ENCODE measurements at regions not wholly inside any gene's neighbourhood (a gene's known extent, or its start where the extent isn't known, plus 50 kb on each side); places are given as distances from the start of the nearest gene placed in this dataset.

DNA sequence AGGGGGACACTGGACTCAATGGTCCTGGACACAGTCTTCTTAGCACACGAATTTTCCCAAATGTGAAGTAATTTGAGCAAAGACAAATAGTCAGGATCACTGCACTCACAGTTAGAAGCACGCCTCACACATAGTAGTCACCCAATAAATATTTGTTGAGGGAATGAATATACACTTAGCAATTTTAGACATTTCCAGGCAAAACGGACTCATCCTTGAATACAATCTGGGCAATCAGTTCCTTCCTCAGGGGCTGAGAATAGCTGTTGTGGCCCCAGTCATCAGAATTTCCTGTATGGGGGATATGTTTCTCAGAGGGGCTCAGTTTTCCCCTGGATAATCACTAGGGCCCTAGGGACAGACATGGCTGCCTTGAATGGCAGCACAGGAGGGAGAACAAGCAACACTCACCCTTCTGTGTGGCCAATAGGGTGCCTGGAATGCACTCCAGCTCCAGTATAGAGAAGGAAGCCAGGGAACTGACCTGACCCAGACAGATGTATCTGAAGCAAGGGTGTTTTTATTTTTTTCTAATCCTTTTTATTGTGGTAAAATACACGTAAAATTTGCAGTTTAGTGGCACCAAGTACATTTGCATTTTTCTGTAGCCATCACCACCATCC, 282.7 kb upstream of the ZNF32 start:
- TF ChIP-seq CTCF (IDR thresholded peaks at IDR 0.05; ENCODE audit: low read depth, low read length): no peak
- no peak for TF ChIP-seq EZH2phosphoT487 (IDR thresholded peaks at IDR 0.05; ENCODE audit: low read depth)
